ENCODE measurements at regions not wholly inside any gene's neighbourhood (a gene's known extent, or its start where the extent isn't known, plus 50 kb on each side); places are given as distances from the start of the nearest gene placed in this dataset.

- TF ChIP-seq CTCF (conservative IDR thresholded peaks at IDR 0.05 in 1 of 2, IDR thresholded peaks at IDR 0.05 in 1 of 2; ENCODE audit: extremely low read depth in 1 of 2, insufficient read depth in 1 of 2, low read depth in 1 of 2, low read length in 2 of 2) (no peak), EZH2 (IDR thresholded peaks at IDR 0.05; ENCODE audit: borderline replicate concordance, low read length) (no peak)
Observed at GRCh38 chr10:37680243-37680683, 177.1 kb downstream of the ZNF248 start.
